IMR-90 (cell line): ENCODE measurements at regions not wholly inside any gene's neighbourhood (a gene's known extent, or its start where the extent isn't known, plus 50 kb on each side); places are given as distances from the start of the nearest gene placed in this dataset.

ENCODE experiments used
- CTCF ChIP-seq: conservative IDR thresholded peaks from 2 replicates; pipeline ENCODE4 v1.5.1; 2012; ENCODE audit warnings: mild to moderate bottlenecking, low read depth, low read length, improper control_type of control experiment
- MAFK ChIP-seq: IDR thresholded peaks from 2 replicates; pipeline ENCODE4 v1.6.1; 2012; ENCODE audit warnings: low read depth, low read length, improper control_type of control experiment

DNA sequence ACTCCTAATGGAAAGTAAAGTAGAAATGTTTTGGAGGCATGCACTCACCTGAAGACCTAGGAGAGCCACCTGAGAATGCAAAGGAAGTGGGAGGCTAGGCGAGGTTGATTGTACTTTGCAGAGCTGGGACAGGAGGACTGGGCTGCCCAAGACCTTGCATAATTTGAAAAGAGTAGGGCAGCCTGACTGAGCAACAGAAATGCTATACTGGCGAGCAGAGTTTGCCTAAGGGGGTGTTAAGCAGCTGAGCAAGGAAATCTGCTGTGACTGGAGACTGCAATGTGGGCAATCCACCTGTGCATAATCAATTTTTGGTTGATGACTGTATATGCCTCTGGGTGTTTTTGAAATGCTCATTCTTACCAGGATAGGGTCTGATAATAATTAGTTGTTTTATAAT is 834.1 kb downstream of the TRHDE start:
- TF ChIP-seq MAFK (no peak), CTCF (no peak)
